Stimulated activated CD8-positive, alpha-beta memory T cell treated with anti-CD3 and anti-CD28 coated beads, Interleukin-4, amount 100 ng/mL, for 1 hour (primary cell): ENCODE measurements at regions not wholly inside any gene's neighbourhood (a gene's known extent, or its start where the extent isn't known, plus 50 kb on each side); places are given as distances from the start of the nearest gene placed in this dataset.

Experiments
- DNase-seq, 2 donors: peaks; one replicate each; pipeline ENCODE4 v3.0.0-alpha.2; 2020; ENCODE audit warnings: low read depth in 2 of 2, low spot score in 1 of 2

GRCh38 chr14:66101662-66102061 lies 384.5 kb upstream of the CCDC196 start:
- DNase-seq: no peak

DNA sequence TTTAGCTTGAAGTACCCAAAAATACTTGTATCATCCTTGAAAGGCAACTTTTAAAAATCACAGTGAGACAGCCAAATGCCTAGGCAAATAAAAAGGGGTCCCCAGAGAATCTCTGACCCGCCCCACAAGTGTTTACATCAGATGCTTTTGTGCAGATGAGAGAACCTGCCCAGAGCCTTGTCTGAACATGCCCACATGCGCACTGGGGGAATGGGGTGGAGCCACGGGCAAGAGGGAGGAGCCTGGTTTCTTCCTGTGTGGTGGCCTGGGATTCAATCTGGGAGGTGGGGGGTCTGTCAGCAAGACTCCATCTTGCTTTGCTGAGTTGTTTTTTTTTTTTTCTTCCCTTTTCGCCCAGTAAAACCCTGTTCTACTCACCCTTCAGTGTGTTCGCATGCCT lies 381.7 kb upstream of the CCDC196 start:
- DNase-seq: no peak

DNA sequence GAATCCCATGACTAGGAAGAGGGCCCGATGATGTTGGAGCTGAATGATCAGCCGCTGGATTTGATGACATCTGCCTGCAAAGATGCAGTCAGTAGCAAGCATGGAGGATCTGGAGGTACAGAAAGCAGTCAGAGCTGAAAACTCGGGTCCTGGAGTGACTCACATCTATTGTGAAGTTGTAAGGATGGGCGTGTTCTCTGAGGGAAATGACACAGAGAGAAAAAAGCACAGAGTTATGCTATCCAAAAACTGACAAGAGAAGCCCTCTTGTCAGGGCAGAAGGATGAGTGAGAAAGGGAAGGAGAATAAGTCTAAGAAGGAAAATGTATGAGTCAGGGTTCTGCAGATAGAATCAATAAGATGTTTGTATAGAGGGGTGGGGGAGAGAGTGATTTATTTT lies 380.4 kb upstream of the CCDC196 start:
- DNase-seq: no peak

GRCh38 chr14:66109426-66109825 lies 376.7 kb upstream of the CCDC196 start:
- DNase-seq: no peak

- no peak for DNase-seq
Observed at GRCh38 chr14:66111891-66112290, 374.3 kb upstream of the CCDC196 start.

GRCh38 chr14:66114071-66114470 lies 372.1 kb upstream of the CCDC196 start:
- no peak for DNase-seq

DNA sequence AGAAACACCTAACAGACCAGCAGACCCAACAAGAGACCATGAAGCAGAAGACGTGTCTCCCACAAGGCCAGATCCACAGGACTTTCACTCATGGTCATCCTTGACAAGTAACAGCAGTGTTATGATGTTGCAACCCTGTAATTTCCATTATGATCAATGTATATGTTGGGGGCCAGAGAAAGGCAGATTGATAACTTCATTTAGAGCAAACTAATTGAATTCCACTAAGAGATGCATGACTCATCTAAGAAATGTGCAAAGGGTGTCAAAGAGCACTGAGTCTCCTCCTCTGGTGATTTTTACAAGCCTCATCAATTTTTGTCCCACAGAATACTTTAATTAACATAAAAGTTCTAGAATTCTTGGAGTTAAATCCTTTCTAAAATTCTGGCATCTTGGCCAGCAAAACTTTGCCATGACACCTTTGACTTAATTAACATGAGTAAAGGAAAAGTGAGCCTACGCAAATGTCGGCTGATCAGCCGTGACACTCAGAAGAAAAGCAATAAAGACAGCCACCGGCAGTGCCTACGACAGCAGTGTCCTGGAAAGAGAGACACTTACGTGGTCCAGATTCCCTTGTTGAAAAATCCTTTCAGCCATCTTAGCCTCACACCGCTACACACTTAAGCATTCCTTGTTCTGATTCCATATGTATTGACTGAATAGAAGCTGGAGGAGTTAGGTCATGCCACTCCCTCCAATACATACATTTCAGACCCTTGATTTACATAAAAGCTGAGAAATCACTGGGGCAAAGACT lies 370.2 kb upstream of the CCDC196 start:
- DNase-seq: no peak

- DNase-seq: no peak
Observed at GRCh38 chr14:66116732-66117131, 369.4 kb upstream of the CCDC196 start.

GRCh38 chr14:66117600-66117999 lies 368.6 kb upstream of the CCDC196 start:
- no peak for DNase-seq

GRCh38 chr14:66119606-66120231 lies 366.5 kb upstream of the CCDC196 start:
- no peak for DNase-seq

DNA sequence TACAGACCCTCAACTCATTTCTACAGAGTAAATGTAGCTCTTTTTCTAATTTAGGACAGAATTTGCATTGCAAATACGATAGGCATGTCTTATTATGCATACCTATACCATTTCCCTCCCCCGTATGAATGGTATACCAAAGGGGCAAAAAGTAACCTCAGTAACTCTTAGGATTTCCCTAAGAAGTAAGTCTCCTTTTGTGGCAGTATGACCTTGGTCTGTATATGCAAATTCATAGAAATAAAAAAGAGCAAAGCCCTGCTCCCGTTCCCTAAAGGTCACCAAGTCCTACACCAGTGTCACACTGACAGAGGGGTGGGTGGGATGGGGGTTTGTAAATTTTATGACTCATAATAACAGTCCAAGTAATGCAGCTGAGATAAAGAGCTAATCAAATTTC lies 365.8 kb upstream of the CCDC196 start:
- DNase-seq: no peak

- no peak for DNase-seq
Observed at GRCh38 chr14:66121859-66122258, 364.3 kb upstream of the CCDC196 start.

- DNase-seq: no peak
Observed at GRCh38 chr14:66129224-66129623, 356.9 kb upstream of the CCDC196 start.

DNA sequence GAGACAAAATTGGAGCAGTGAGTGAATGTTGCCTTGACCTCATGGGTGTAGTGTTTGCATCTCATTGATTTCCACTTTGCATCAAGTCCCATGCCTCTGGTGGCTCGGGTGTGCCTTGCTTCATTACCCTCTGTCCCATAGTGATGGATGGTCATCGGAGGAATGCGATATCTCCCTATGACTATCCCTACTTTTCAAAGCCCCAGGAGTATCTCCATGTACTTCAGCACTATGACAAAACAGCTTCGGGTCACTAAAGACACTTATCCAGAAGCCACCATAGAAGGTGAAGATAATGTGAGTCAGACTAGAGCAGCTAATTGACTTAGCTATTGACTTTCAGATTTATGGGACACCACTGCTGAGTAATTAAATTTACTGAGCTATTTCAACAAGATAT lies 355.1 kb upstream of the CCDC196 start:
- DNase-seq: no peak

GRCh38 chr14:66133666-66134065 lies 352.5 kb upstream of the CCDC196 start:
- no peak for DNase-seq

GRCh38 chr14:66135831-66136230 lies 350.3 kb upstream of the CCDC196 start:
- DNase-seq: no peak

- DNase-seq: no peak
Observed at GRCh38 chr14:66137081-66137480, 349.1 kb upstream of the CCDC196 start.

DNA sequence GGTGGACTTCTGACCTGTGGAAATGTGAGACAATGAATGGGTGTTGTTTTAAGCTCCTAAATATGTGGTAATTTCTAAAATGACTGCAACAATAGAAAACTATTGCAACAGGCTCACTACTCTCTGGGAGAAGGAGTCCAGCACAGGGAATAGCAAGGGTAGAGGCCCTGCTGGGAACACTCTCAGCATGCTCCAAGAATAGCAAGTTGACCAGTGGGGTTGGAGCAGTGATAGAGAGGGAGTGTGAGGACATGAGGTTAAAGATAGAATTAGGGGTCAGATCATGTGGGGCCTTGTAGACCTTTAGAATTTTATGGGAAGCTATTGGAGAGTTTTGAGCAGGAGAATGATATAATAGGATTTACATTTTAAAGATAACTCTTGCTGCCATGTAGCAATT lies 346.7 kb upstream of the CCDC196 start:
- no peak for DNase-seq

DNA sequence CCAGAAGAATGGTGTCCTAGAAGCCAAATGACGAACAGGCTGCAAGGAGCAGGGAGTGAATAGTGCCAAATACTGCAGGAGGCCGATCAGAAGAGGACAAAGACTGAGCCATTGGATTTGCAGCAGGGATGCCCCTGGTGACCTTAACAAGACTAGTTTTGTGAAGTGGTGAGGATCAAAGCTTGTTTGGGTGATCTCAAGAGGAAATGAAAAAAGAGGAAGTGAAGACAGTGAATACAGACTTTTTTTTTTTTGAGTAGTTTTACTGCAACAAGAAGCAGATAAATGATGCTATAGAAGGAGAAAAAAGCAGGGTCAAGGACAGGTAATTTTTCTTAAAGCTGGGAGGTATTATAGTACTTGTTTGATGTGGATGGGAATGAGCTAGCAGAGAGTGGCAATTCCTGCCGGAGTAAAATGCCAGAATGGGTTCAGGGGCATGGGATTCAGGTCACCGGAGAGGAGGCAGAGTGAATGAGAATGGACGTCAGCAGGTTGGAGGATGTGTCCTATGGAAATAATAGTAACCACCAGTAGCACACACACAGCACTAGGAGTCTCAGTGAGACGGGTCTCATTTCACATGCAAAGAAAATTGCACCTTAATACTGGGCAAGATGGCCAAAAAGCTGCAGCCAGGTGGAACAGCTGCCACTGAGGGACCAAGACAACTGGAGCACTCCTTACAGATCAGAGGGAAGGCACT lies 345.8 kb upstream of the CCDC196 start:
- DNase-seq: no peak

GRCh38 chr14:66140963-66141362 lies 345.2 kb upstream of the CCDC196 start:
- no peak for DNase-seq

- DNase-seq: no peak
Observed at GRCh38 chr14:66141733-66142132, 344.4 kb upstream of the CCDC196 start.

DNA sequence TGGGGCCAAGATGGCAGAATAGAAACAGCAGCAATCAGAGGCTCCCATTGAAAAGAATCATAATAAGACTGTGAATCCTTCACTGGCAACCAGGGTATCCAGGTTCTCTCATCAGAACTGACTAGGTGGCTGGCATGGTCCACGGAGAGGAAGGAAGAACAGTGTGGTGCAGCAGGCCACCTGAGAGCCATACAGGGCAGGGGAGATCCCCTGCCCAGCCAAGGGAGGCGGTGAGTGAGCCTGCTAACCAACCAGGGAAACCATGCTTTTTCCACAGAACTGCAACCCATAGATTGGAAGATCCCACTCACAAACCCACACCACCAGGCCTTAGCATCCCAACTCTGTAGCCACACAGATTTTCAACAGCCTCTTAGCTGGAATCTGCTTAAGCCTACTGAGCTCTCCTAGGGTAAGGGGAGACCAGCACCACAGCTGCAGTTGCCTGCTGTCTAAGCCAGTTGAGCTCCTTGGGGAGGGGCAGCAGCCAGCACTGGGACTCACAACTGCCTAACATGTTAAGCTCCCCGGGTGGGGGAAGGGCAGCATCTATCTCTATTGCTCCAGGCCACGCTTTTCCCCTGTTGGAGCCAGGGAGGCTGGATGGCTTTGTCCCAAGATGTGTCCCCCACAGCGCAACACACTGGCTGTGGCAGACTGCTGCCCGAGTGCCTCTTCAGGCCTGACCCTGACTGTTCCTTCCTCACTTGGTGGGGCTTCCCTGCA lies 342.6 kb upstream of the CCDC196 start:
- DNase-seq: no peak
